Keratinocyte (primary cell): ENCODE measurements at regions not wholly inside any gene's neighbourhood (a gene's known extent, or its start where the extent isn't known, plus 50 kb on each side); places are given as distances from the start of the nearest gene placed in this dataset.

Source experiments
- CTCF ChIP-seq, 3 experiments: IDR thresholded peaks in 1 of 3; conservative IDR thresholded peaks in 1 of 3; optimal IDR thresholded peaks in 1 of 3; 2 replicates in 2 of 3; 3 replicates in 1 of 3; pipeline versions ENCODE3 to v1.5.1; 2011; ENCODE audit warnings: low read length in 3 of 3, mild to moderate bottlenecking in 3 of 3, moderate library complexity in 2 of 3, control low read depth in 1 of 3, inconsistent platforms in 1 of 3; ENCODE audit not compliant: insufficient read depth in 2 of 3; ENCODE audit errors: extremely low read depth in 1 of 3
- EZH2 ChIP-seq: IDR thresholded peaks from one replicate; pipeline ENCODE4 v1.6.1; 2012; ENCODE audit warnings: inconsistent platforms, mild to moderate bottlenecking, low read length, moderate library complexity

- TF ChIP-seq CTCF (optimal IDR thresholded peaks at IDR 0.05 in 1 of 3, IDR thresholded peaks at IDR 0.05 in 1 of 3, conservative IDR thresholded peaks at IDR 0.05 in 1 of 3; ENCODE audit: extremely low read depth in 1 of 3, insufficient read depth in 2 of 3, low read length in 3 of 3), result no peak
- no peak for TF ChIP-seq EZH2
These were observed 134.6 kb downstream of the TMEM121 start for GRCh38 chr14:105660816-105661531.
